ENCODE measurements at regions not wholly inside any gene's neighbourhood (a gene's known extent, or its start where the extent isn't known, plus 50 kb on each side); places are given as distances from the start of the nearest gene placed in this dataset.

GRCh38 chr20:24718277-24718676, 230.8 kb upstream of the CST7 start:
- in situ Hi-C loops (cut with MboI; ENCODE audit: low sequenced_read_pairs): no loop called here

GRCh38 chr20:24718696-24719095, 230.4 kb upstream of the CST7 start:
- in situ Hi-C loops (cut with MboI; ENCODE audit: low sequenced_read_pairs): no loop called here

- in situ Hi-C loops (cut with MboI; ENCODE audit: low sequenced_read_pairs): no loop called here
These were observed 228.1 kb upstream of the CST7 start for GRCh38 chr20:24720957-24721356.

GRCh38 chr20:24721891-24722568, 227.0 kb upstream of the CST7 start:
- in situ Hi-C loops (cut with MboI; ENCODE audit: low sequenced_read_pairs): no loop called here

GRCh38 chr20:24722586-24722985, 226.5 kb upstream of the CST7 start:
- in situ Hi-C loops (cut with MboI; ENCODE audit: low sequenced_read_pairs): no loop called here

GRCh38 chr20:24723186-24723585, 225.9 kb upstream of the CST7 start:
- in situ Hi-C loops (cut with MboI; ENCODE audit: low sequenced_read_pairs): no loop called here

GRCh38 chr20:24723647-24724352, 225.3 kb upstream of the CST7 start:
- in situ Hi-C loops (cut with MboI; ENCODE audit: low sequenced_read_pairs): no loop called here

- in situ Hi-C loops (cut with MboI; ENCODE audit: low sequenced_read_pairs): no loop called here
These were observed 224.0 kb upstream of the CST7 start for GRCh38 chr20:24724982-24725533.

GRCh38 chr20:24727795-24728194, 221.3 kb upstream of the CST7 start:
- in situ Hi-C loops (cut with MboI; ENCODE audit: low sequenced_read_pairs): no loop called here

- in situ Hi-C loops (cut with MboI; ENCODE audit: low sequenced_read_pairs): no loop called here
These were observed 219.0 kb upstream of the CST7 start for GRCh38 chr20:24729896-24730605.

- in situ Hi-C loops (cut with MboI; ENCODE audit: low sequenced_read_pairs): no loop called here
These were observed 218.3 kb upstream of the CST7 start for GRCh38 chr20:24730750-24731149.

GRCh38 chr20:24731312-24731711, 217.8 kb upstream of the CST7 start:
- in situ Hi-C loops (cut with MboI; ENCODE audit: low sequenced_read_pairs): no loop called here

- in situ Hi-C loops (cut with MboI; ENCODE audit: low sequenced_read_pairs): no loop called here
These were observed 217.0 kb upstream of the CST7 start for GRCh38 chr20:24732076-24732475.

GRCh38 chr20:24732599-24732998, 216.5 kb upstream of the CST7 start:
- in situ Hi-C loops (cut with MboI; ENCODE audit: low sequenced_read_pairs): no loop called here

GRCh38 chr20:24733416-24733815, 215.7 kb upstream of the CST7 start:
- in situ Hi-C loops (cut with MboI; ENCODE audit: low sequenced_read_pairs): no loop called here

- in situ Hi-C loops (cut with MboI; ENCODE audit: low sequenced_read_pairs): no loop called here
These were observed 214.9 kb upstream of the CST7 start for GRCh38 chr20:24734139-24734538.

GRCh38 chr20:24735263-24735662, 213.8 kb upstream of the CST7 start:
- in situ Hi-C loops (cut with MboI; ENCODE audit: low sequenced_read_pairs): no loop called here

GRCh38 chr20:24736131-24736843, 212.8 kb upstream of the CST7 start:
- in situ Hi-C loops (cut with MboI; ENCODE audit: low sequenced_read_pairs): no loop called here

GRCh38 chr20:24736844-24737211, 212.2 kb upstream of the CST7 start:
- in situ Hi-C loops (cut with MboI; ENCODE audit: low sequenced_read_pairs): no loop called here

- in situ Hi-C loops (cut with MboI; ENCODE audit: low sequenced_read_pairs): no loop called here
These were observed 211.7 kb upstream of the CST7 start for GRCh38 chr20:24737212-24737850.
